Activated naive CD8-positive, alpha-beta T cell (primary cell): ENCODE measurements at regions not wholly inside any gene's neighbourhood (a gene's known extent, or its start where the extent isn't known, plus 50 kb on each side); places are given as distances from the start of the nearest gene placed in this dataset.

Experiments
- H3K27ac Mint-ChIP-seq: one replicate; pipeline ENCODE4 v1.8.0; 2021; ENCODE audit warnings: mixed read lengths
- H3K27me3 Mint-ChIP-seq: one replicate; pipeline ENCODE4 v1.8.0; 2021; ENCODE audit warnings: mixed read lengths
- H3K36me3 Mint-ChIP-seq: one replicate; pipeline ENCODE4 v1.8.0; 2021; ENCODE audit warnings: mixed read lengths
- H3K4me1 Mint-ChIP-seq: one replicate; pipeline ENCODE4 v1.8.0; 2021; ENCODE audit warnings: low read depth, mixed read lengths
- H3K4me3 Mint-ChIP-seq: one replicate; pipeline ENCODE4 v1.8.0; 2021; ENCODE audit warnings: mild to moderate bottlenecking, mixed read lengths
- H3K9me3 Mint-ChIP-seq: one replicate; pipeline ENCODE4 v1.8.0; 2021; ENCODE audit warnings: low read depth, mixed read lengths

DNA sequence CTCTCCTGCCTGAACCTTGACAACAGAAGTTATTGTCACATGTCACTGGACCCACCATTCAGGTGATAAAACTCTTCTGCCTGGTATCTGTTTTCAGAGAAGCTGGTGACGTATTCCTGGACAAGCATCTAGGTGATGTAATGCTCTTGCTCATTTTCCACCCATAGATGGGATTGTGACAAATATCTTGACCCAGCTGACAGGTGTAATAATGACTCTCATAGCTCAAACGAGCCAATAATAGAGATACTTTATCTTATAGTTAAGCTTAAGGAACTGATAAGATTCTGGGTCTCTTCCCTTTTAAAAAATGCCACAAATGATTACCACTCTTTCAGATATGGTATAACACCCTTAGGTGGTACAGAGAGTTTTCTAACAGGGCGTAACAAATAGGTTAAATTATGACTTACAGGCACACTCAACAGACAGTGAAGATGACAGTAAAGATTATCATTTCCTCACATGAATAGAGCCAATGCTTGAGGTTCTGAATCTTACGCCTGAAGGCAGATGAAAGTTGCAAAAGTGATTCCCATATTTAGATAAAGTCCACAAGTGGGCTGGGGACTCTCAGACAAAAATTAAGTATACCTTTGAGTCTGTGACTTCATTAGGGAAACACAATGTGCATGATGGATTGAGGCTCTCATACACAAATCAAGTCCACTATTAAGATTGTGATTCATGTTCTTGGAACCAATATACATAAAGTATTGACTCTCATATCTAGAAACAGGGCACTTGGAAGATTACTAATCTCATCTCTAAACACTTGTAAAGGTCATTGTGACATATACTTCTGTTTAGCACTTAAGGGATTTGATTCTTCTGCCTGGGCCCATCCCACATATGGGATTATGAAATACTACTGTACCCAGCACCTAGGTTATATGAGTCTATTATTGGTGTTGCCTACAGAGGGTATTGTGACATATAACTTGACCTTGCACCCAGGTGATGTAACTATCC, 326.0 kb downstream of the RPS4Y2 start:
- H3K27ac Mint-ChIP-seq = no peak overlapping the region
- no peaks in the 10 kb centered on the region for H3K27me3 Mint-ChIP-seq
- H3K4me1 Mint-ChIP-seq = no peaks in the 10 kb centered on the region
- H3K4me3 Mint-ChIP-seq = no peak overlapping the region
- peaks cover 6% of the 10 kb centered on the region for H3K9me3 Mint-ChIP-seq
- peaks cover 5% of the 10 kb centered on the region for H3K36me3 Mint-ChIP-seq

GRCh38 chrY:21082639-21083038, 326.7 kb downstream of the RPS4Y2 start:
- no peaks in the 10 kb centered on the region for H3K4me1 Mint-ChIP-seq

DNA sequence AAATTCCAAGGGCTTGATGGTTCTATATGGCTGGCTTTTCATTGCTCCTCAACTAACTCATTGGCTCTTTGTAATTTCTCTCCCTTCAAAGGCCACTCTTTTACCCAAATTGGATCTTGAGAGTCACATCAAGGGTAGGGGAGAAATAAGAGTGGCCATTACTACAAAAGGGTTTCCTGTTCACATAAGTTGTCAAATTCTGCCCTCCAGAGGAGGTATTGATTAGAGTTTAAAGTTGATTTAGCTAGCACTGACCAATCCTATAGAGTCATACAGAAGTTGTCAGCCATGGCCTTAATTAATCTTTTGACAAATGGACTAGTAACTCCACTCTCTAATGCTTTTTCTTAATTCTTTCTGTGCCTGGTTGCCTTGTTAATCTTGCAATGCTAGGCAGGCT, 336.0 kb downstream of the RPS4Y2 start:
- Mint-ChIP-seq H3K27me3 (no peaks in the 10 kb centered on the region), H3K27ac (no peak overlapping the region), H3K9me3 (no peaks in the 10 kb centered on the region)

More at GRCh38 chrY:21082639-21083038, 326.7 kb downstream of the RPS4Y2 start:
- no peak overlapping the region for H3K4me3 Mint-ChIP-seq
- peaks cover 6% of the 10 kb centered on the region for H3K9me3 Mint-ChIP-seq
- no peak overlapping the region for H3K27ac Mint-ChIP-seq
- no peaks in the 10 kb centered on the region for H3K27me3 Mint-ChIP-seq
- H3K36me3 Mint-ChIP-seq = peaks cover 10% of the 10 kb centered on the region

GRCh38 chrY:21102507-21102906, 346.6 kb downstream of the RPS4Y2 start:
- no peaks in the 10 kb centered on the region for H3K27me3 Mint-ChIP-seq
- H3K9me3 Mint-ChIP-seq = no peaks in the 10 kb centered on the region
- no peaks in the 10 kb centered on the region for H3K36me3 Mint-ChIP-seq
- H3K4me1 Mint-ChIP-seq = peaks cover 7% of the 10 kb centered on the region
- no peak overlapping the region for H3K27ac Mint-ChIP-seq
- no peak overlapping the region for H3K4me3 Mint-ChIP-seq

More for the DNA sequence above, 336.0 kb downstream of the RPS4Y2 start:
- H3K4me3 Mint-ChIP-seq = no peak overlapping the region
- H3K36me3 Mint-ChIP-seq = peaks cover 5% of the 10 kb centered on the region
- no peaks in the 10 kb centered on the region for H3K4me1 Mint-ChIP-seq

- H3K9me3 Mint-ChIP-seq = no peaks in the 10 kb centered on the region
- peaks cover 8% of the 10 kb centered on the region for H3K4me1 Mint-ChIP-seq
- H3K27me3 Mint-ChIP-seq = no peaks in the 10 kb centered on the region
- H3K36me3 Mint-ChIP-seq = no peaks in the 10 kb centered on the region
- no peak overlapping the region for H3K4me3 Mint-ChIP-seq
- no peak overlapping the region for H3K27ac Mint-ChIP-seq
These were observed 348.0 kb downstream of the RPS4Y2 start for GRCh38 chrY:21103885-21104284.

DNA sequence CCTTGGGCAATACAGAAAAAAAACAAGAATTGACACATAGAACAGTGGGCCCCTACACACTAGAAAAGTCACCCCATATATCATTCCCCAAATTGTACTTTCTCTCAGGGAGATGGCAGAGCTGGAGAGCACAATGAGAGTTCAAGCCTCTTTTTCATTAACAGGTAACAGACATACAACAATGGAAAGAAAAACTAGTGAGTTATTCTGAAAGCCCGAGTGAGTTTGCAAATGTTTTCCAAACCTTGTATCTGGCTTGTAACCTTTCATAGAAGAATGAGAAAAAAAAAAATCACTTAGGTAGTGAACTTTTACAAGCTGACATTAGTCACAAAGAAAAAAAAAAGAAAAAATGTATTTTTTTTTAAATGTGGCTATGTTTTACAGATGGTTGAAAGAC, 349.6 kb downstream of the RPS4Y2 start:
- Mint-ChIP-seq H3K27me3 (no peaks in the 10 kb centered on the region), H3K9me3 (no peaks in the 10 kb centered on the region), H3K27ac (peak overlapping the region; percentile 36), H3K36me3 (no peaks in the 10 kb centered on the region), H3K4me3 (no peak overlapping the region), H3K4me1 (peaks cover 12% of the 10 kb centered on the region)

- H3K4me3 Mint-ChIP-seq = no peak overlapping the region
- peaks cover 10% of the 10 kb centered on the region for H3K9me3 Mint-ChIP-seq
- H3K36me3 Mint-ChIP-seq = peaks cover 8% of the 10 kb centered on the region
- no peaks in the 10 kb centered on the region for H3K27me3 Mint-ChIP-seq
- no peak overlapping the region for H3K27ac Mint-ChIP-seq
- H3K4me1 Mint-ChIP-seq = peaks cover 8% of the 10 kb centered on the region
These were observed 355.4 kb downstream of the RPS4Y2 start for GRCh38 chrY:21111313-21111712.

DNA sequence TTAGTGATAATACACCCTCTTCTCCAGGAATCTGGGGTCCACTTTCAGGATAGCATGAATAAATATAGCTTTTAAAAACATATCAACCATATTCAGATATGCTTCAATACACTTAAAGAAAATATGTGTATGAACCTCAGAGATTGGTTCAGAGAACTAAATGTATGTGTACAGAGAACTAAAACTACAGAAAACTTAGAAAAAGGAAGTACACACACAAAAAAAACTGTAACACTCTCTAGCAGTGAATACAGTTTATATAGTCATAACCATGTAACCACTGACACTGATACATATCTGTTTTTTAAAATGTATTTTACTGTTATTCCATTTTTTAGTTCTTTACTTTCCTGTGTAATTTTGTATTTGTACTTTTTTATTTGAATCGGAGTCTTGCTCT, 365.2 kb downstream of the RPS4Y2 start:
- no peaks in the 10 kb centered on the region for H3K36me3 Mint-ChIP-seq
- H3K9me3 Mint-ChIP-seq = no peaks in the 10 kb centered on the region
- H3K4me3 Mint-ChIP-seq = no peak overlapping the region
- no peak overlapping the region for H3K27ac Mint-ChIP-seq
- no peaks in the 10 kb centered on the region for H3K27me3 Mint-ChIP-seq
- H3K4me1 Mint-ChIP-seq = no peaks in the 10 kb centered on the region

DNA sequence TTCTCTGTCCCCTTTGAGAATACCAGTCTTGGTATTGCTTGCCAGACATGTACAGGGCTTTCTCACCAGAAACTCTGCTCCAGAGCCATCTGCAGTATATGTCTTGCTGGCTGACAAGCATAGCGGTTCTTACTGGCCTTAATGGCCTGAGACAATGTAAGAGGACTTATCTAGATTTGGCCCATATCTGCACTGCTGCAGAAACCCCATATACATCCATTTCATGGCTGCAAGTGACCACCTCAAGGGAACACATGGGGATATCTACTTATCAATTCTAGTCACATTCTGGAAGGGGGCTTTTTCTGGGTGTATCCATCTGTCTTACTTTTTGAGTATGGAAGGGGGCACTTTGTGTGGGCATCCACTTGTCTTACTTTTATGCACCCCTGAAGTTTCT, 375.5 kb upstream of the RBMY1B start:
- Mint-ChIP-seq H3K27ac (no peak overlapping the region), H3K4me1 (peaks cover 14% of the 10 kb centered on the region), H3K27me3 (no peaks in the 10 kb centered on the region), H3K36me3 (no peaks in the 10 kb centered on the region), H3K4me3 (no peak overlapping the region), H3K9me3 (no peaks in the 10 kb centered on the region)

DNA sequence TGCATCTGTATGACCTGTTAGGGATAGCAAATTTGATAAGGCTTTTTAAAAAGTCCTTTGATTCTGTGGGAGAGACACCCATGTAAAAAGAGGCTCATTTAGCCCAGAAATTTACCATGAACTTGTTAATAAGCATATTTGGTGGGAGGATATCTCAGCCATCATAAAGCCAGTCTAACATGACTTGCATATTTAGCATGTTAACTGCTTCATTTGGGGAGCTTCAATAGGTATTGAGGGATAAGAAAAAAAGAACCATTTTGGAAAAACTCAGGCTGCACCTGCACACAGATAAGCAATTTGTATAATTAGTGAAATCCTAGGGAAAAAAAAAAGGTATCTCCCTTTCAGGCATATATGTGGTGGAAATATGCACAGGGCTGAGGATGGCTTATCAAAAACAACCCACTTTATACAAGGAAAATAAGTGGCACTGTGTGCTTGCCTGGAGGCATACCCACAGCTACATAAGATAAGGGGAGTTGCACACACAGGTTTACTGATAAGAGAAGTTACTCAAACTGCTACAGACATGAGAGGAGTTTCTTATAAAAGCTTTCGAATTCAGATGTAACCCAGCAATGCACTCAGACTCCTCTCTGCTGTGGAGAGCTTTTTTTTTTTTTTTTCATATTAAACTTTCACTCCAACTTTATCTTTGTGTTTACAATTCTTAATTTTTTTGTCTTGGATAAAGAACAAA, 372.9 kb upstream of the RBMY1B start:
- H3K27ac Mint-ChIP-seq = no peak overlapping the region
- no peaks in the 10 kb centered on the region for H3K36me3 Mint-ChIP-seq
- H3K9me3 Mint-ChIP-seq = no peaks in the 10 kb centered on the region
- peaks cover 14% of the 10 kb centered on the region for H3K4me1 Mint-ChIP-seq
- no peaks in the 10 kb centered on the region for H3K27me3 Mint-ChIP-seq
- peak overlapping the region; percentile 56 for H3K4me3 Mint-ChIP-seq

DNA sequence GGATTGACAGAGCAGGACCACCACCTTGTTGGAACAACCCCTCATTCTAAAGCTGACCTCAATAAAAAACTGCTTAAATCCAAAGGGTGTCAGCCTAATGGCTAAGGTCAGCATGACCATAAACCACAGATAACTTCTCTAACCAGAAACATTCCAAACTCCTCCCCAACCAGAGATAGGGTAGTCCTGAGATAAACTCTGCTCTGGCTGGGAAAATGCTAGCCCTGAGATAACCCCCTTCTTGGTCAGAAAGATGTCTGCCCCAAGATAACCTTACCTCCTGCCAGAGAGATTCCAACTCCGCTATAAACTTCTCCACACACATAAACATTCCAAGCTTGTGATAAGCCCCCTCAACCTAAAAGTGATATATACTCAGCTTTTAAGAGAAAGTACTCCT, 364.8 kb upstream of the RBMY1B start:
- no peak overlapping the region for H3K27ac Mint-ChIP-seq
- H3K36me3 Mint-ChIP-seq = no peaks in the 10 kb centered on the region

GRCh38 chrY:21149971-21150370, 361.2 kb upstream of the RBMY1B start:
- Mint-ChIP-seq H3K27ac (no peak overlapping the region), H3K4me1 (no peaks in the 10 kb centered on the region), H3K27me3 (no peaks in the 10 kb centered on the region), H3K9me3 (no peaks in the 10 kb centered on the region), H3K4me3 (no peak overlapping the region), H3K36me3 (peaks cover 3% of the 10 kb centered on the region)

More for the DNA sequence above, 364.8 kb upstream of the RBMY1B start:
- no peaks in the 10 kb centered on the region for H3K27me3 Mint-ChIP-seq
- no peak overlapping the region for H3K4me3 Mint-ChIP-seq
- H3K9me3 Mint-ChIP-seq = no peaks in the 10 kb centered on the region
- no peaks in the 10 kb centered on the region for H3K4me1 Mint-ChIP-seq

GRCh38 chrY:21169821-21170220, 341.3 kb upstream of the RBMY1B start:
- Mint-ChIP-seq H3K9me3 (no peaks in the 10 kb centered on the region), H3K36me3 (no peaks in the 10 kb centered on the region), H3K4me3 (no peak overlapping the region), H3K27ac (no peak overlapping the region), H3K27me3 (no peaks in the 10 kb centered on the region), H3K4me1 (peaks cover 2% of the 10 kb centered on the region)

- H3K36me3 Mint-ChIP-seq = no peaks in the 10 kb centered on the region
- peaks cover 6% of the 10 kb centered on the region for H3K4me1 Mint-ChIP-seq
- H3K4me3 Mint-ChIP-seq = no peak overlapping the region
- no peaks in the 10 kb centered on the region for H3K9me3 Mint-ChIP-seq
- H3K27me3 Mint-ChIP-seq = no peaks in the 10 kb centered on the region
- no peak overlapping the region for H3K27ac Mint-ChIP-seq
These were observed 336.3 kb upstream of the RBMY1B start for GRCh38 chrY:21174697-21175463.

DNA sequence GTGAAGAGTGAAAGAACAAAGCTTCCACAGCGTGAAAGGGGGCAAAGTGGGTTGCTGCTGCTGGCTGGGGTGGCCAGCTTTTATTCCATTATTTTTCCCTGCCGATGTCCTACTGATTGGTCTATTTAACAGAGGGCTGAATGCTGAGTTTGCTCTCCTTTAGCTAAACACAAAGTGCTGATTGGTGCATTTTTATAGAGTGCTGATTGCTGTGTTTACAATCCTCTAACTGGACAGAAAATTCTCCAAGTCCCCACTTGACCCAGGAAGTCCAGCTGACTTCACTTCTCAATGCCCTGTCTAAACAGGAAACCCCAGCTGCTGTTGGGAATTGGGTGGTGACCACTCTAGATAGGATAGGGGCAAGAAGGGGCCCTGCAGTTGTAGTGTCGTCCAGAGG, 335.6 kb upstream of the RBMY1B start:
- Mint-ChIP-seq H3K9me3 (no peaks in the 10 kb centered on the region), H3K36me3 (no peaks in the 10 kb centered on the region), H3K4me1 (peaks cover 8% of the 10 kb centered on the region), H3K27ac (no peak overlapping the region), H3K27me3 (no peaks in the 10 kb centered on the region), H3K4me3 (no peak overlapping the region)
